Neural progenitor cell (in vitro differentiated cells): ENCODE measurements at regions not wholly inside any gene's neighbourhood (a gene's known extent, or its start where the extent isn't known, plus 50 kb on each side); places are given as distances from the start of the nearest gene placed in this dataset.

Experiments
- EZH2 ChIP-seq: fragments of 200-600 bp; sonication (generic); IDR thresholded peaks from 2 replicates; pipeline ENCODE4 v1.6.1; 2017; ENCODE audit warnings: antibody characterized with exemption, mild to moderate bottlenecking, moderate library complexity
- TF ChIP-seq, protein P1 (sequence below): fragments of 200-600 bp; sonication (generic); IDR thresholded peaks from 2 replicates; pipeline ENCODE4 v1.5.1; 2017; ENCODE audit warnings: antibody characterized with exemption, mild to moderate bottlenecking

DNA sequence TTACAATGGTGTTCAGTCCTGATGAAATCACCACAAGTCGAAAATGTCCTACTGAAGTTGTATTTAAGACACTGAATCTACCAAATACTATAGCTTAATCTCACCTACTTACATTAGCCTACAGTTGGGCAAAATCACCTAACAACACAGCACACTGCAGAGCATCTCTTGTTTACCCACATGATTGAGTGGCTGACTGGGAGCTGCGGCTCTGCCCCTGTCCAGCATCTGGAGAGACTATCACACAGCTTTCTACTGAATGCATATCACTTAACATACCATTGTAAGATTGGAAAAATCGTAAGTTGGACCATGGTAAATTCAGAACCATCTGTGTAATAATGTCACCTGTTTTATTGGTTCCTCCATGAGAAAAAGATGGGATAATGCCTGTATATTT is 1083.2 kb upstream of the PCDH7 start:
- no peak for TF ChIP-seq EZH2
- TF ChIP-seq, protein P1, sequence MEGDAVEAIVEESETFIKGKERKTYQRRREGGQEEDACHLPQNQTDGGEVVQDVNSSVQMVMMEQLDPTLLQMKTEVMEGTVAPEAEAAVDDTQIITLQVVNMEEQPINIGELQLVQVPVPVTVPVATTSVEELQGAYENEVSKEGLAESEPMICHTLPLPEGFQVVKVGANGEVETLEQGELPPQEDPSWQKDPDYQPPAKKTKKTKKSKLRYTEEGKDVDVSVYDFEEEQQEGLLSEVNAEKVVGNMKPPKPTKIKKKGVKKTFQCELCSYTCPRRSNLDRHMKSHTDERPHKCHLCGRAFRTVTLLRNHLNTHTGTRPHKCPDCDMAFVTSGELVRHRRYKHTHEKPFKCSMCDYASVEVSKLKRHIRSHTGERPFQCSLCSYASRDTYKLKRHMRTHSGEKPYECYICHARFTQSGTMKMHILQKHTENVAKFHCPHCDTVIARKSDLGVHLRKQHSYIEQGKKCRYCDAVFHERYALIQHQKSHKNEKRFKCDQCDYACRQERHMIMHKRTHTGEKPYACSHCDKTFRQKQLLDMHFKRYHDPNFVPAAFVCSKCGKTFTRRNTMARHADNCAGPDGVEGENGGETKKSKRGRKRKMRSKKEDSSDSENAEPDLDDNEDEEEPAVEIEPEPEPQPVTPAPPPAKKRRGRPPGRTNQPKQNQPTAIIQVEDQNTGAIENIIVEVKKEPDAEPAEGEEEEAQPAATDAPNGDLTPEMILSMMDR = no peak
